Nephron progenitor cell (in vitro differentiated cells): ENCODE measurements at regions not wholly inside any gene's neighbourhood (a gene's known extent, or its start where the extent isn't known, plus 50 kb on each side); places are given as distances from the start of the nearest gene placed in this dataset.

Experiments
- DNase-seq: peaks from one replicate; pipeline ENCODE4 v3.0.0; 2021
- H3K27ac Mint-ChIP-seq: 2 replicates; pipeline ENCODE4 v1.8.0; 2021; ENCODE audit warnings: mild to moderate bottlenecking, moderate library complexity, mixed read lengths
- H3K27me3 Mint-ChIP-seq: 2 replicates; pipeline ENCODE4 v1.8.0; 2021; ENCODE audit warnings: mild to moderate bottlenecking, low read depth, mixed read lengths; ENCODE audit not compliant: poor library complexity
- H3K36me3 Mint-ChIP-seq: 2 replicates; pipeline ENCODE4 v1.8.0; 2021; ENCODE audit warnings: low read depth, mixed read lengths
- H3K4me1 Mint-ChIP-seq: 2 replicates; pipeline ENCODE4 v1.8.0; 2021; ENCODE audit warnings: mixed read lengths
- H3K4me3 Mint-ChIP-seq: 2 replicates; pipeline ENCODE4 v1.8.0; 2021; ENCODE audit warnings: mild to moderate bottlenecking, moderate library complexity, mixed read lengths
- H3K9me3 Mint-ChIP-seq: 2 replicates; pipeline ENCODE4 v1.8.0; 2021; ENCODE audit warnings: mild to moderate bottlenecking, moderate library complexity, mixed read lengths
- CTCF ChIP-seq: fragments of 200-600 bp; sonication (generic); IDR thresholded peaks from 2 replicates; pipeline ENCODE4 v1.5.0; 2021; ENCODE audit warnings: antibody characterized with exemption

GRCh38 chr14:89616852-89617341 is 199.9 kb upstream of the FOXN3 start:
- peaks cover 3% of the 10 kb centered on the region for H3K36me3 Mint-ChIP-seq
- peak overlapping the region; percentile 48 for H3K27ac Mint-ChIP-seq
- peaks cover 13% of the 10 kb centered on the region for H3K27me3 Mint-ChIP-seq
- peak; percentile 20 for DNase-seq
- no peaks in the 10 kb centered on the region for H3K9me3 Mint-ChIP-seq
- no peak for TF ChIP-seq CTCF
- peak overlapping the region; percentile 93 for H3K4me3 Mint-ChIP-seq
- peaks cover 82% of the 10 kb centered on the region for H3K4me1 Mint-ChIP-seq

- H3K4me3 Mint-ChIP-seq, result peak overlapping the region; percentile 93
- H3K27ac Mint-ChIP-seq, result peak overlapping the region; percentile 1
- H3K9me3 Mint-ChIP-seq, result no peaks in the 10 kb centered on the region
- peaks cover 78% of the 10 kb centered on the region for H3K4me1 Mint-ChIP-seq
- no peak for DNase-seq
- peaks cover 11% of the 10 kb centered on the region for H3K27me3 Mint-ChIP-seq
- no peak for TF ChIP-seq CTCF
- H3K36me3 Mint-ChIP-seq, result peaks cover 3% of the 10 kb centered on the region
These were observed 199.4 kb upstream of the FOXN3 start for GRCh38 chr14:89616425-89616824.

- peaks cover 13% of the 10 kb centered on the region for H3K36me3 Mint-ChIP-seq
- peaks cover 3% of the 10 kb centered on the region for H3K27me3 Mint-ChIP-seq
- TF ChIP-seq CTCF, result no peak
- peak overlapping the region; percentile 58 for H3K4me3 Mint-ChIP-seq
- no peak for DNase-seq
- H3K27ac Mint-ChIP-seq, result no peak overlapping the region
- H3K4me1 Mint-ChIP-seq, result peaks cover 68% of the 10 kb centered on the region
- peaks cover 3% of the 10 kb centered on the region for H3K9me3 Mint-ChIP-seq
These were observed 198.4 kb upstream of the FOXN3 start for GRCh38 chr14:89615421-89615820.

- peaks cover 2% of the 10 kb centered on the region for H3K27me3 Mint-ChIP-seq
- DNase-seq, result no peak
- no peak for TF ChIP-seq CTCF
- peaks cover 17% of the 10 kb centered on the region for H3K36me3 Mint-ChIP-seq
- peaks cover 60% of the 10 kb centered on the region for H3K4me1 Mint-ChIP-seq
- H3K27ac Mint-ChIP-seq, result no peak overlapping the region
- H3K4me3 Mint-ChIP-seq, result no peak overlapping the region
- peaks cover 3% of the 10 kb centered on the region for H3K9me3 Mint-ChIP-seq
These were observed 197.1 kb upstream of the FOXN3 start for GRCh38 chr14:89614009-89614691.

- peak overlapping the region; percentile 51 for H3K27ac Mint-ChIP-seq
- H3K27me3 Mint-ChIP-seq, result peaks cover 2% of the 10 kb centered on the region
- no peak for TF ChIP-seq CTCF
- H3K36me3 Mint-ChIP-seq, result peaks cover 23% of the 10 kb centered on the region
- H3K4me3 Mint-ChIP-seq, result no peak overlapping the region
- peaks cover 59% of the 10 kb centered on the region for H3K4me1 Mint-ChIP-seq
- peaks cover 9% of the 10 kb centered on the region for H3K9me3 Mint-ChIP-seq
- no peak for DNase-seq
These were observed 196.4 kb upstream of the FOXN3 start for GRCh38 chr14:89613260-89614008.
